HG03457 (cell line): ENCODE measurements at regions not wholly inside any gene's neighbourhood (a gene's known extent, or its start where the extent isn't known, plus 50 kb on each side); places are given as distances from the start of the nearest gene placed in this dataset.
"Not testable (repeated sequence)": the region's sequence is repeated elsewhere in the genome, so short reads cannot be mapped to it uniquely, and the experiment has no call there.

Source experiments
- ATAC-seq: cut with Tn5 transposase; IDR thresholded peaks from one replicate; pipeline ENCODE4 v1.9.1; 2021; ENCODE audit warnings: moderate number of reproducible peaks; ENCODE audit not compliant: unreplicated experiment

DNA sequence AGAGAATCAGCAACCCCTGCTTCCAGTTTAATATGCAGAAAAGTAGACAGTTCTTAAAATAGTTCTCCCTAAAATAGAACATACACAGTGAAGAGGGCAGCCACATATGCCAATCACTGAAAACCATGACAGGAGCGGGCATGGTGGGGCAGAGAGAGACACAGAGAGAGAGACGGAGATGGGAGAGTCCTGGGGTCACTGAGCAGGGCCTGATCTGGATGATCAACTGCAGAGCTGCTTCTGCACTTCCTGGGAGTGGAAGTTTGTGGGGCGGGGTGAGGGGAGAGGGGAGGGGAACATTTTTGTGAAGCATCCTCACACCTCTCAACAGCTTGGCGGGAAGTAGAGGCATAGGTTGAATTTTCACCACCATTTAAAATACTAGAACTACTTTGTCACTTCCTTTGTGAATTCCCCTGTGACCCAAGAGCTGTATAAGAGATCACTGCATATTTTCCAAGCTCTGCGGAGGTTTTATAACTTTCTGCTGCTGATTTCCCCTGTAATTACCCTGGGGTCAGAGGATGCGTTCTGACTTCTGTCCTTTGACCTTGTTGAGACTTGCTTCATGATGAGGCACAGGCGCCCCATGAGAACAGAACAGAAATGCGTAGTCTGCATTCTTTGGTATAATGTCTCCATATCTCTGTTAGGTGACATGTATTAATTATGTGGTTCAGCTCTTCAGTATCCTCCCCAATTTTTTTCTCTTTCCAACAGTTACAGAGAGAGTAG is 419.4 kb downstream of the BRD1 start:
- no peak for ATAC-seq

DNA sequence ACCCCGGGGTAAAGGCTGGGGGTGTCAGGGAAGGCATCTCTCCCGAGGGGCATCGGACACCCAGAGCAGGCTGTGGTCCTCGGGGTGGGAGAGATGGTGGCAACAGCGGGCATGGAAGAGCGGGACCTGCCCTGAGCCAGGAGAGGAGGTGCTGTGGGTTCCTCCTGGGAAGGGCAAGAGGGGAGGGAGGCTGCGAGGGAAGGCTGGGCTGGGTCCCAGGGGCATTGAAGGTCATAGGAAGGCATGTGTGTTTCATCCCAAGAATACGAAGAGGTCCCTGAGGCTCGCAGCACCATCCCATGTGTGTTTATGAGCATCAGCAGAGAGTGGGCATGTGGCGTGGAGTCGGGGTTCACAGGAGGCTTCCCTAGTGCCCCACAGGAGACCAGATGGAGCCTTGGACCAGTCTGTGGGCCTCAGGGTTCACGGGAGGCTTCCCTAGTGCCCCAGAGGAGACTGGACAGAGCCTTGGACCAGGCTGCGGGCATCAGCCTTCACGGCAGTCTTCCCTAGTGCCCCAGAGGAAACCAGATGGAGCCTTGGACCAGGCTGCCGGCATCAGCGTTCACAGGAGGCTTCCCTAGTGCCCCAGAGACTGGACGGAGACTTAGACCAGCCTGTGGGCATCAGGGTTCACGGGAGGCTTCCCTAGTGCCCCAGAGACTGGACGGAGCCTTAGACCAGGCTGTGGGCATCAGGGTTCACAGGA is 420.6 kb downstream of the BRD1 start:
- ATAC-seq, result no peak

DNA sequence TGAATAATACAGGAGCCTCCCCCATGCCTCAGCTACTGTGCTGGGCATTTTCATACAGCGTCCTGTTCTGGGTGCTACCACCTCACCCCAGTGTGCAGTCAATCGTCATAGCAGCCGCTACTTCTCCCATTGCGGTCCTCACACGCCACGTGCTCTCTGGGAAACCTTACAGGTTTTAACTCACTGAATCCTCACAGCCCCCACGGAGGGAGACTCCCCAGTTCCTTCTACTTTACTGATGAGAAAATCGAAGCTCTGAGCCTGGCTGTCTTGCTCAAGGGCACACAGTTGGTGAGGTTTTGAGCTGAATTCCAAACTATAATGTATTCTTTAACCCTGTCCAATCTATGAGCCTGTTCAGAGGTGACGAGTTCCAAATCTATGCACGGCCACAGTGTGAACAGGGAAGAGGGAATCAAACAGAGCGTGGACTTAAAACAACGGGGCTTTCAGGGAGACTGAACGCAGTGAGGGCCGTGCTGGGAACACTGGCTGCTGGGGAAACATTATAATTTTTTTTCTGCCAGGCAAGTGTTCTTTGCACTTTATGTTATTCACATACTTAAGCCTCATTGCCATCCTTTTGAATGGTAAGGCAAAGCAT is 421.5 kb downstream of the BRD1 start:
- ATAC-seq, result no peak

DNA sequence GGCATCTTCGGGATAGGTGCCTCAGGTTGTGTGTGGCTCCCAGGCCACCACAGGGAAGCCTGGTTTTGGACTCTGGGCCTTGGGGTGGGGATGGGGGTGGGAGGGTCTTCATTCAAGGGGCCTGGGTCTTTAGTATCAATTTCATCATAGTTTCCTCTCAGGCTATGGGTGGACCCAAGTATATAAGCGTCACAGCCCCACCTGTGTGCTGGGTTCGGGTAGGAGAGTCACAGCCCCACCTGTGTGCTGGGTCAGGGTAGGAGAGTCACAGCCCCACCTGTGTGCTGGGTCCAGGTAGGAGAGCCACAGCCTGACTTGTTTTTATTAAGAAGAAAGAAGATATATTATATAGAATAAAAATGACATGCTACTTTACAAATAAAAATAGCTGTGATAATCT is 422.1 kb downstream of the BRD1 start:
- no peak for ATAC-seq

DNA sequence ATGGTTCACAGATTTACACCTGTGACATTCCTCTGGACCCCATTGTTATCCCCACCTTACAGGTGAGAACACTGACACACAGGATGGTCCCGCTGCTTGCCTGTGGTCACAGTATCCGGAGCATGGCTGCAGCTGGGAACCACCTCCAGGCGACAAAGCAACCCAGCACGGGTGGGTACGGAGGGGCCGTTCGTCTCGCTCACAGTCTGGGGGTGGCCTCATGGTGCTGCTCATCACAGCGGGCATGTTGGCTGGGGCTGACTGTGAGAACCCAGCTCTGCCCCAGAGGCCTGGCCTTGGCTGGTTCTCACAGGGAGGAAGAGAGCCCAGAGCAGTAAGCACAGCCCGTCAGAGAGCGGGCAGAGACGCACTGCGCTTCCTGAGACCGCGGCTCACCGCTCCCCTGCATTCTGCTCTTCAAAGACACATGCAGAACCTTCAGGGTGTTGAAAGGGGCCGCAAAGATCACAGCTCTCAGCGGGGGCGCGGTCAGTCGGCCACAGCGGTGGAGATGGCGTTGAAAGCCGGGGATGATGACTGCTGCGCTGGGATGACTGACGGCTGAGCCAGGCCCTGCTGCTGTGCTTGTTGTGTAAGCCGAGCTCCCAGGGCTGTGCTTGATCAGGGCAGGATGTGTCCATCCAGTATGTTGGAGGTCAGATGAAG is 423.0 kb downstream of the BRD1 start:
- ATAC-seq, result no peak

DNA sequence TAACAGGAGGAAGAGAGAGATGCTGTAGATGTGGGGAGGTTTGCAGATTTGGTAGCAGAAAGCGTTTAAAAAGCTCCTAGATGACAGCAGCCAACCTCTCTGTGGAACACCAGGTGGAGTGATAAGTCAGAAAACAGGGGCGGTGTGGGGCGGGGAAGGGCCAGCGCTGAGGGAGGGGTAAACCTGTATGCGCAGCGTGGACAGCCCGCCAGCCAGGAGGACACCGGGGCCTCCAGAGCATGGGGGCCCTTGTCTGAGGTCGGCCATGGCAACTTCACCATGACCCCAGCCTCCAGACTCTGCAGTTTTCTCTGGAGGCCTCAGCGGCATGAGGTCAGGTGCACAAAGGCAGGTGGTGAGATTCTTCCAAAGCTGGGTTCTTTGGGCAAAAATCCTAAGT is 423.7 kb downstream of the BRD1 start:
- ATAC-seq, result no peak

DNA sequence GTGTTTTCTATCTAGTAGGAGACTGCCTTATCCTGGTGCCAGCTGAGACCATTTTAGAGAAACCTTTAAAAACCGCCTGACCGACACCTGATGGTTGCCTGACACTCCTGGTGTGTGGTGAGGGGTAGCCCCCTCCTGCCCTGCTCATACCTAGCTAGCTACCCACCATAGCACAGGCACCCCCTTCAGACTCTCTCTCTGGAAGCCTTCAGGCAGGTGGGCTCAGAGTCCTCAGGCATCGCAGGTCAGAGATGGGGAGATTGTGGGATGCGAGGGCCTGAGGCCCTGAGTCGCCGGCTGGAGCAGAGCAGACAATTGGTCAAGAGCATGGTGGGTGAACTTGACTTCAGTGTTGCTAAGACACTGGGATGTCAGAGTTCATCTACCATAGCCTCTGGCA is 424.6 kb downstream of the BRD1 start:
- no peak for ATAC-seq

DNA sequence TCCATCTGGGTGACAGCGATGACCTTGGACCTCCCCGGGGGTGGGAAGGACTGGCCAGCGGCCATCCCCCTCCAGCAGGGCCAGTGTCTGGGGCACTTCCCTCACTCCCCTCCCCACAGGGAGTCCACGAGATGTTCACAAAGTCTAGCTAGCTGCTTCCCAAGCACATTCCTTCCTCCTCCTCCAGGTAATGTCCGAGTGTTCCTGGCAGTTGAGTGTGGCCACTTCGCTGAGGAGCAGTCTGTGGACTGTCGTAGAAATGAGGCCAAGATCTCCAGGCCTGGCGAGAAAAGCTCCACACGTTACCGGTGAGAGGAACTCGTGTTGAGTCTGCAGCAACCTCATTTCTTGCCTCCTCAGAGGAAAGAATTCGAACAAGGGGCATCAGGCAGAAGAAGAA is 425.5 kb downstream of the BRD1 start:
- ATAC-seq, result no peak

DNA sequence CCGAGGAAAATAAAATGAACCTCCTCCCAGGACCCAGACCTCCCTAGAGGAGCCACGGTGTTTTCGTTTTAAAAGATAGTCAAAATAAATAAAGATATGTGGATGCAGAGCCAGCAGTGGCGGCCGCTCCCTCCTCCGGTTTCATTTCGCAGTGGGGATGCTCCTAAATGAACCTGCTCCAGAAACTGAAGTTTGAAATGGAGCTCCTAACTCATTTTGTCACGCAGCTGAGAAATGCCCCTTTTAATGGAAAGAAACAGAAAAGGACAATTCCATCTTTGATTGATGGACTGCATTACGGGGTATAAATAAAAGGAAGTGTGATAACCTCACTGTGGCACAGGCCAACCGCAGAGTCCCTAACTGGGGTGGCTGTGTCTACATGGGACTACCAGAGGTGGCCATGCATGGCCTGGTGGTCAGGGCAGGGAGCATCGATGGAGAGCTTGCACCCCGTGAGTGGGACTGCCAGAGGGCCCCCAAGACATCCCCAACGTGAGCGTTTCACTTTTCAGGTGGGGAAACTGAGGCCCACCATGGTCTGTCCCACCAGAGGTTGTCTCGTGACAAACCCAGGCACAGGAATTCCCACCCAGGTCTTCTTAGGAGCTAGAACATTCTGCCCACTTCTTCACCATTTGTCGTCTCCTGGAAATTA is 426.6 kb downstream of the BRD1 start:
- no peak for ATAC-seq

DNA sequence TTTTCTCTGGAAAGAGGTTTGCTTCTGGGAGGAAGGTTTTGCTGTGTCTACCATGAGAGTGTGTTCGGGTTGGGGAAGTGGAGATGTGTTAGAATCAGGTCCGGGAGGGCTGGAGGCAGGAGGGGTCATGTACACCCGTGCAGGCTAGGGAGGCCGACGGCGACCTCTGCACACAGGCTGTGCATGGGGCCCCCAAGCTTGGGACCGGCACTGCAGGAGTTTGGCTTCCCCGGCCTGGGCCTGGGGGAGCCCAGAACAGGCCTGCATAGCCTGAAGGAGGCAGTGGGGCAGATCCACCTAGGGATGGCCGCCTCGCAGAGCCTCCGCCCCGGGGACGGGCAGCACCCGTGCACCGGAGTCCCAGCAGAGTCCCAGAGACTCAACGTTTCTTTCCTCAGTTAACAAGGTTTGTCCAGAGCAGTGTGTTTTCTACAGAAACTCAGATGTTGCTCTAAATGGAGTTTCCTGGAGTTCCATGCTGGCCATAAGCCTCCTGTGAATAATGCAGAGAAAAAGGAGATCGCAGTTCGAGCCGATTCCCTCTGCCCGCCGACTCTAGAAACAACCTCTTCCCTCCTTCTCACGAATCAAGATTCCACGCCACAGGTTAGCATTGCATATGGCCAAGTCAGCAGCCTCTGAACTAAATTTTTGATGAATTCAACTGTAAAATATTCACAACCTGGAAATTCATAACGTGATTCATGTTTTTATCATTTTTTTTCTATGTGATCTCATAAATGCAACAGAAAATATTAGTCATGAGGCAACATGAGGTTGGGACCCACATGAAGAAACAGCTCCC is 427.3 kb downstream of the BRD1 start:
- ATAC-seq, result no peak

DNA sequence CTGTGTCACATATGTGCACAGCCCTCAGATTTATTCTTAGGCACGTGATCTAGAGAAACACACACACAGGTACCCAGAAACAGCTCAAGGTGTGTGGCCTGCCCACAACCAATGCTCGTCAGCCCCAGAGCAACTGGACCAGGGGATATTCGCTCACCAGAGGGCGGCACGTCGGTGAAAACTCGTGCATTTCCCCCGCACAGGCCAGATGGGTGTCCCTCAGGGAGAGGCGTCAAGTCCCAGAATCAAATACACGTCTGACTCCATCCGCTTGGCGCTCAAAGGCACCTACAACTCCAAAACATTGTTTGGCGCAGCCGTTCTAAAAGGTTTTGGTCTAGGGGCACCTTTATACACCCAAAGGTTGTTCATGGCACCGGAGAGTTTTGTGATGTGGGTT is 429.0 kb downstream of the BRD1 start:
- no peak for ATAC-seq

DNA sequence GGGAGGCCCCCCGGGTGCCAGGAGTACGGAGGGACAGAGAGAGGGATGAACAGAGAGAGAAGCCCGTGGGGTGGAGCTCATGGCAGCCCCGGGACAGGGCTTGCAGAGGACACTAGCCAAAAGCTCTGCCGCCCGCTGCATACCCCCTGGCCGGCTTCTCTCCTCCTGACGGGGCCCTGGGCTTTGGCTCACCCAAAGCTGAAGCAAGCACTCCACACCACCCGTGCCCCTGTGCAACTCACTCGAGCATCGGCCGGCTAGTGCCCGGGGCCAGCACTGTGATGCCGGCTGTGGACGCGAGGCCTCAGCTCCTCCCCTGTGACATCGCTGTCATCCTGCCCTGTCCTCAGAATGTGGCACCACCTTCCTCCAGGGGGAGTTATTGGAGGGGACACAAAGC is 429.6 kb downstream of the BRD1 start:
- no peak for ATAC-seq

DNA sequence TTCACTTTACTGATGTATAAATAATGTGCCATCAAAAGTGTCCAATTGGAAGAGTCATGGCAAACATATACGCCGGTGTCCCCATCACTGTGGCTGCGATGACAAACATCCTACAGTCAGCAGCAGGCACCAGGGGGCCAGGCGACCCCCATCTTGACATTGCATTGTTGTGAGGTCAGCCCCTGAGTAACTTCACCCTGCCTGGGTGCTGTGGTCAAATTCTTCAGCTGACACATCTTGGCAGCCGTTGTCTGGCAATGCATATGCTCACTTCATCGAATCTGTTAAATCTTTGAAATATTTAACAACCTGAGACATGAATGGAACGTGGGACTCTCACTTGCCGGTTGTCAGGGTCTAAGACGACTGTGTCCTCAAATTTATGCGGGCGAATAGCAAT is 430.9 kb downstream of the BRD1 start:
- no peak for ATAC-seq

DNA sequence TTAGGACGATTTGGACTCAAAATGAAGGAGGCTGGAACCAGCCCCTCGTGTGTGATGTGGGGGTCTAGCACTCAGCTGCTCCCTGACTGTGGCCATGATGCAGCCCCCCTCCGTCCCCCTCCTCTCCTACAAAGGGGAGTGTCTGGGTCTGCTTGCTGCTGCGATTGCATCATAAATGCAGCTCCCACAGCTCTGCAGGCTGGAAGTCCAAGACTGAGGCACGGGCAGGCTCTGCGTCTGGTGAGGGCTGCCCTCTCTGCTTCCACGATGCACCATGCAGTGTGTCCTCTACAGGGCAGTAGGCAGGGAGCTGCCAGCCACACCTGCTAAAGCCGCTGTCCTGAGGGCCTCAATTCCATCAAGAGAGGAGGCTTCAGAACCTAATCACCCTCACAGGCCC is 432.1 kb downstream of the BRD1 start:
- ATAC-seq, result no peak

DNA sequence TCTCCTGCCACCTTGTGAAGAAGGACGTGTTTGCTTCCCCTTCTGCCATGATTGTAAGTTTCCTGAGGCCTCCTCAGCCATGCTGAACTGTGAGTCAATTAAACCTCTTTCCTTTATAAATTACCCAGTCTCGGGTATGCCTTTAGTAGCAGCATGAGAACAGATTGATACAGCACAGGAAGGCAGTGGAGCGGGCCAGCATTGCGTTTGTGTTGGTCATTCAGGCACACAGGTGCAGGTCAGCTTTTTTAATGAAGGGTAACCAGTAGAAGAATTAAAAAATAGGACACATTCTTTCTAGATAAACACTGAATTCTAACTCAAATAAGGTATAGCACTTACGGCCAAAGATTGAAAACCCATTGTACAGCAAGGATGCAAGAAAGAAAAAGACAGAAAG is 432.6 kb downstream of the BRD1 start:
- not testable (repeated sequence) for ATAC-seq

DNA sequence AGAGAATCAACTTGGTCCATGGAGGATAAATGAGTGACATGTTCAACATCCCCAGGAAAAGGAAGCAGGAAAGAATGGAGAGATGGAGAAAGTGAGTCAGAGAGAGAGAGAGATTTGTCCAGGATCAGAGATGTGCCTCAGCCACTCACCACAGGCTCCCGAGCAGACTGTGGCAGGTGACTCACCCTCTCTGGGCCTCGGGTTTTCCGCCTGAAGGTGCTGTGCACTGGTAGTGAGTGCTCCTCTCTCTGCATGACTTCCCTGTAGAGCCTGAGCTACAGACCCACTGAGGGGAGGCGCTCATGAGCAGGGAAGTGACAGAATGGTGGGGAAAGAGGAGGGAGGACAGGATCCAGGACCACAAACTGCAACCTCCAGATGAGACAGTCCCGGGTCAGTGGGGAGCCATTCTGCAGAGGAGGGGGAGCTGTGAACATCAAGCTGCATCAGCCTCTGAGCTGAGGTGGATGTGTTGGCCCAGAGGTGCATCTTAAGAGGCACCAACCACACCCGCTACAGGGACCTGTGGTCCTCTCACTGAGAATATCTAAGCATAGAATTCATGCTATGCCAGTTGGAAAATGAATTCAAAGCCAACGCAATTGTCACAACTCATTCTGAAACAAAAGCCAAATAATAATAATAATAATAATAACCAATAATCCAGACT is 433.4 kb downstream of the BRD1 start:
- no peak for ATAC-seq

DNA sequence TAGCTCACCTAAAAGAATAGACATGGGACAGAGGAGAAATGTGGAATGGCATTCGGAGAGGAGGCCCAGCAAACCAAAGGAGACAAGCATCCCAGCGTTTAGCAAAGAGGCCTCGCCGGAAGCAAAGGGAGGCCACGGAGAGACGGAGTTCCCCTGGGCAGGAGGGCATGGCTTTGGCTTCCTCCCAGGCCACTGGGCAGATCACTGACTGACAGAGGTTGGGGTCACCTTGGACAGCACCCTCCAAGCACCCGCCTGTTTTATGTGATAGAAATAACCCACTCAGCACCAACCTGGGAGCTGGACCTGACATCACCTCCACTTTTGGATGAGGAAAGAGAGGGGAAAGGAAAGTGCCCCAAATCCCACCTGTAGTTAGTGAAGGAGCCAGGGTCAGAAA is 434.1 kb downstream of the BRD1 start:
- ATAC-seq, result no peak

DNA sequence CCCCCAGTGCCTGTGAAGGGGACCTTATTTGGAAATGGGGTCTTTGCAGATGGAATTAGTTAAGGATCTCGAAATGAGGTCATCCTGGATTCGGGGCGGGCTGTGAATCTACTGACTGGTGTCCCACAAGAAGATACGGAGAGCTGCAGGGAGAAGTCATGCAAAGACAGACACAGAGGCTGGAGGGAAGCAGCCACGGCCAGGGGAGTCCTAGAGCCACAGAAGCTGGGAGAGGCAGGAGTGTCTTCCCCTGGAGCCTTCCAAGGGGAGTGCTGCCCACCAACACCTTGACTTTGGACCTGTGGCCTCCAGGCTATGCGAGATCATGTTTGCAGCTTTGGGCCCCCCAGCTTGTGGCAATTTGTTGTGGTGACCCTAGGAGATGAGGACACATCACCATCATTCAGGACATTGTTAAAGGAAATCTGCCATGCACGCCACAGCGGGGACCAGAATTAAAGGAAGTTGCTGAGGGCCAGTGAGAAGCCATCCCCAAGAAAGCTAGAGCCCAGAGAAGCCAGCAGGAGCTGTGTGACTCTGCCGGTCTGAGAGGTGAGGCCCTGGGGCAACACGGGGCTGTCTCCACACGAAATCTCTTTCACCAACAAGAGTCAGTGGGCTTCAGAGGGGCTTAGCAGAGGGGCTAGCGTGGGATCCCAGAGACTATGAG is 434.7 kb downstream of the BRD1 start:
- ATAC-seq, result no peak

DNA sequence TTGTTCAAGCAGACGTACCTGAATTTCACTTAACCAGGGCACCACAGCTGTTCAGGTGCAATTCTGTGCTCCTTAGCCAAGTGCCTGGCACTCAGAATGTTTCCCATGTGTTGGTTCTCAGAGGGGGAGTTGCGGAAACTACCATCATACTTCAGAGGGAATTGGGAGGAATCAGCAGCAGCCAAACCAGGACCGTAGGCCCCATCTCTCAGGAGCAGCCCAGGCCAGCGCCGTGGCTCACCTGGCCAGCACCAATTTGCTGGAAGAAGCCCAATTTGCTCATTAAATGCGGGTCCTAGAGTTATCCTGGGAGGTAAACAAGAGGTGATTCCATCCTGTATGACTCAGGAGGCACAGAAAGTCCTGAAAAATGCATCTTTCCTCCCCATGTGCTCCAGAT is 435.4 kb downstream of the BRD1 start:
- no peak for ATAC-seq
